Esophagus muscularis mucosa (tissue), 3 donors: ENCODE measurements at regions not wholly inside any gene's neighbourhood (a gene's known extent, or its start where the extent isn't known, plus 50 kb on each side); places are given as distances from the start of the nearest gene placed in this dataset.

Experiments used
- POLR2A ChIP-seq: fragments of 450-650 bp; IDR thresholded peaks from one replicate; pipeline ENCODE4 v1.6.1; 2017; ENCODE audit warnings: antibody characterized with exemption, moderate library complexity, mild to moderate bottlenecking, low read depth
- POLR2AphosphoS5 ChIP-seq, 2 donors: sonication (generic); formaldehyde crosslinking; IDR thresholded peaks; one replicate each; pipeline ENCODE4 v1.6.1; 2017; ENCODE audit warnings: antibody characterized with exemption in 2 of 2
- TF ChIP-seq, protein P1 (sequence below), 3 experiments: fragments of 200-600 bp in 2 of 3; fragments of 450-650 bp in 1 of 3; sonication (generic) in 2 of 3; IDR thresholded peaks; one replicate each; pipeline ENCODE4 v1.5.1; 2017 to 2019; ENCODE audit warnings: antibody characterized with exemption in 3 of 3, mild to moderate bottlenecking in 2 of 3, moderate library complexity in 1 of 3

DNA sequence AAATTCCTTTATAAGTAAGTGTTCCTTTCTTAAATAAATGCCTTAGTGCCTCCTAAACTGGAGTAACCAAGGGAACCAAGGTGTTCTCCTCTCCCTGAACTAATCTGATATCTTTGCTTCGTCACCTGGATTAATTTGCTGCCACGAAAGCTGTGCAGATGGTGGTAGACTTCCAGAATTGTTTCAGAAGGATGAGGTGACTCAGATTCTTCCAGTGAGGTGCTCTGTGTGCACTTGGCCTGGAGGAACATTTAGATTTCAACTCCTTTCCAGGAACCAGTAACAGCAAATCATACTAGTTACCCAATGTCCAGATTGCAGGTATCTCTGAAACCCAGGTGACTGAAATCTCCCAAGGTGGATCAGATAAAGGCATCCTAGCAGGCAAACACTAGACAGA is 181.9 kb downstream of the FAT3 start:
- no peak for TF ChIP-seq POLR2AphosphoS5 (IDR thresholded peaks at IDR 0.05)
- TF ChIP-seq, protein P1, sequence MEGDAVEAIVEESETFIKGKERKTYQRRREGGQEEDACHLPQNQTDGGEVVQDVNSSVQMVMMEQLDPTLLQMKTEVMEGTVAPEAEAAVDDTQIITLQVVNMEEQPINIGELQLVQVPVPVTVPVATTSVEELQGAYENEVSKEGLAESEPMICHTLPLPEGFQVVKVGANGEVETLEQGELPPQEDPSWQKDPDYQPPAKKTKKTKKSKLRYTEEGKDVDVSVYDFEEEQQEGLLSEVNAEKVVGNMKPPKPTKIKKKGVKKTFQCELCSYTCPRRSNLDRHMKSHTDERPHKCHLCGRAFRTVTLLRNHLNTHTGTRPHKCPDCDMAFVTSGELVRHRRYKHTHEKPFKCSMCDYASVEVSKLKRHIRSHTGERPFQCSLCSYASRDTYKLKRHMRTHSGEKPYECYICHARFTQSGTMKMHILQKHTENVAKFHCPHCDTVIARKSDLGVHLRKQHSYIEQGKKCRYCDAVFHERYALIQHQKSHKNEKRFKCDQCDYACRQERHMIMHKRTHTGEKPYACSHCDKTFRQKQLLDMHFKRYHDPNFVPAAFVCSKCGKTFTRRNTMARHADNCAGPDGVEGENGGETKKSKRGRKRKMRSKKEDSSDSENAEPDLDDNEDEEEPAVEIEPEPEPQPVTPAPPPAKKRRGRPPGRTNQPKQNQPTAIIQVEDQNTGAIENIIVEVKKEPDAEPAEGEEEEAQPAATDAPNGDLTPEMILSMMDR (IDR thresholded peaks at IDR 0.05) = no peak
- TF ChIP-seq POLR2A = no peak
